ENCODE measurements at regions not wholly inside any gene's neighbourhood (a gene's known extent, or its start where the extent isn't known, plus 50 kb on each side); places are given as distances from the start of the nearest gene placed in this dataset.

GRCh38 chr2:234630801-234631261, 133.9 kb upstream of the ARL4C start:
- H4K8ac ChIP-seq (replicated peaks; ENCODE audit: insufficient read length, low read depth, low read length), result no peak overlapping the region
- H3T11ph ChIP-seq (ENCODE audit: low read length), result no peak overlapping the region
- H4K91ac ChIP-seq (ENCODE audit: insufficient read length, low read depth, low read length), result no peak overlapping the region
- no peaks in the 10 kb centered on the region for H3K79me2 ChIP-seq (ENCODE audit: insufficient read depth, low read length)
- H3K23ac ChIP-seq (ENCODE audit: insufficient read length, low read depth, low read length), result no peak overlapping the region
- peaks cover 8% of the 10 kb centered on the region; the same call in 1 of the 2 replicates for H3K4me1 ChIP-seq (ENCODE audit: insufficient read depth, low read length)
- H3K14ac ChIP-seq (ENCODE audit: insufficient read depth, low read length), result 0 out of 2 replicates have a peak overlapping the region, but pooled peaks have one; percentile 12
- no peak overlapping the region for H2BK20ac ChIP-seq (ENCODE audit: low read depth, low read length, poor library complexity, severe bottlenecking)
- H4K5ac ChIP-seq (ENCODE audit: insufficient read length, low read depth, low read length), result no peak overlapping the region
- no peak overlapping the region for H3K4me2 ChIP-seq (ENCODE audit: insufficient read depth, insufficient read length, low read length)
- H3K27me3 ChIP-seq (ENCODE audit: insufficient read depth, low read length), result no peaks in the 10 kb centered on the region
- H3K27me3 Mint-ChIP-seq (ENCODE audit: low read depth), result no peaks in the 10 kb centered on the region; the same call in 1 of the 2 replicates
- no peak overlapping the region for H3K4ac ChIP-seq (ENCODE audit: low read depth, low read length)
- H3K9ac ChIP-seq (ENCODE audit: extremely low read depth, insufficient read length, low read length), result no peak overlapping the region
- no peak overlapping the region for H2BK120ac ChIP-seq (ENCODE audit: low read depth, low read length, poor library complexity, severe bottlenecking)
- peaks cover 0 to 9% (median 1%) of the 10 kb centered on the region in 3 experiments; a peak in 6 of 7 replicates for H3K36me3 Mint-ChIP-seq (ENCODE audit: insufficient read depth in 1 of 3, low read depth in 3 of 3)
- no peaks in the 10 kb centered on the region for H3K79me1 ChIP-seq (ENCODE audit: insufficient read depth, low read depth, low read length, poor library complexity, severe bottlenecking)
- WGBS (ENCODE audit: extremely low coverage, insufficient read length, low lambda C conversion rate), result no CpG with 5 or more reads among the region's 6 CpGs
- no peak overlapping the region for H3K27ac ChIP-seq (ENCODE audit: insufficient read length, low read depth, low read length)
- no peaks in the 10 kb centered on the region for H3K9me3 ChIP-seq (ENCODE audit: control insufficient read depth, low read depth, low read length)
- no peak overlapping the region for H3K4me3 Mint-ChIP-seq
- H3K23me2 ChIP-seq (ENCODE audit: insufficient read length, low read depth, low read length, poor library complexity, severe bottlenecking), result no peaks in the 10 kb centered on the region
- H2BK12ac ChIP-seq (ENCODE audit: insufficient read length, low read depth, low read length), result no peak overlapping the region
- peaks cover 60 to 63% of the 10 kb centered on the region in 2 experiments for H3K4me1 Mint-ChIP-seq
- peak overlapping the region; percentile 57 to 87 (median 79); a peak in 5 of 7 replicates for H3K27ac Mint-ChIP-seq
- no peak overlapping the region for H2AFZ ChIP-seq (ENCODE audit: low read length)
- no peaks in the 10 kb centered on the region for H4K20me1 ChIP-seq (ENCODE audit: control insufficient read depth, insufficient read depth, insufficient read length)
- H3K56ac ChIP-seq (ENCODE audit: insufficient read length, low read depth, low read length), result no peak overlapping the region
- no peak for TF ChIP-seq CTCF (conservative IDR thresholded peaks at IDR 0.05)
- no peak for DNase-seq
- no peak overlapping the region for H2AK5ac ChIP-seq (ENCODE audit: insufficient read length, low read length)
- no peak overlapping the region for H2BK5ac ChIP-seq (ENCODE audit: insufficient read length, low read length)
- H3K9me3 Mint-ChIP-seq, result peaks cover 3 to 10% of the 10 kb centered on the region in 2 experiments; a peak in 4 of 5 replicates
- no peak overlapping the region for H3K18ac ChIP-seq (ENCODE audit: insufficient read length, low read depth, low read length)
- no peak overlapping the region for H2BK15ac ChIP-seq (ENCODE audit: low read depth, low read length)
